Kidney epithelial cell (primary cell): ENCODE measurements at regions not wholly inside any gene's neighbourhood (a gene's known extent, or its start where the extent isn't known, plus 50 kb on each side); places are given as distances from the start of the nearest gene placed in this dataset.

Experiments
- DNase-seq: peaks from one replicate; pipeline ENCODE4 v3.0.0-alpha.2; 2010; ENCODE audit warnings: low read depth
- H3K27me3 ChIP-seq: 2 replicates; pipeline ENCODE4 v1.6.0; 2011; ENCODE audit warnings: low read length; ENCODE audit not compliant: control insufficient read depth, insufficient read depth
- H3K36me3 ChIP-seq: 2 replicates; pipeline ENCODE4 v1.5.1; 2011; ENCODE audit warnings: low read length; ENCODE audit not compliant: control insufficient read depth, insufficient read depth
- H3K4me3 ChIP-seq: 2 replicates; pipeline ENCODE4 v1.5.1; 2011; ENCODE audit warnings: low read depth, mild to moderate bottlenecking, control low read depth, low read length
- TF ChIP-seq, protein P1 (sequence below): IDR thresholded peaks from 2 replicates; pipeline ENCODE4 v1.5.1; 2011; ENCODE audit warnings: mild to moderate bottlenecking, moderate library complexity, low read length, control low read depth, inconsistent platforms; ENCODE audit not compliant: insufficient read depth, poor library complexity, severe bottlenecking

DNA sequence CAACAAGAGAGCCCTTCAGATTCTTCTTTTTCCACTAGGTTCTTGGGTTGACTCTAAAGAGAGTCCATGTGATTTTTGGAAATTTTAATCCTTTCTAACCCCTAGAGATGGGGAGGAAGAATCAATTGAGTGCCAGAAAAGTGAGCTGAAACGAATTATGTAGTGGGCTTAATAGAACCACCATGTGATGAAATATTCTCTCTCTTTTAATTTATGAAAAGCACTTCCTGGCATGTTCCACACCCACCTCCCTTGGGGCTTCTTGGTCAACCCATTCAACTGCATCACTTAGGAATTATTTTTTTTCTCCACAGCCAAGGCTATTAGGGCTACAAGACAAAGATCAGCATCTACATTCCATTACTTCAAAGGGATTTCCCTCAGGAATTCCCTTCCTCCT is 79.6 kb downstream of the ZC3H11B start:
- Histone ChIP-seq H3K36me3 (no peaks in the 10 kb centered on the region), H3K27me3 (no peaks in the 10 kb centered on the region), H3K4me3 (no peak overlapping the region)
- TF ChIP-seq, protein P1, sequence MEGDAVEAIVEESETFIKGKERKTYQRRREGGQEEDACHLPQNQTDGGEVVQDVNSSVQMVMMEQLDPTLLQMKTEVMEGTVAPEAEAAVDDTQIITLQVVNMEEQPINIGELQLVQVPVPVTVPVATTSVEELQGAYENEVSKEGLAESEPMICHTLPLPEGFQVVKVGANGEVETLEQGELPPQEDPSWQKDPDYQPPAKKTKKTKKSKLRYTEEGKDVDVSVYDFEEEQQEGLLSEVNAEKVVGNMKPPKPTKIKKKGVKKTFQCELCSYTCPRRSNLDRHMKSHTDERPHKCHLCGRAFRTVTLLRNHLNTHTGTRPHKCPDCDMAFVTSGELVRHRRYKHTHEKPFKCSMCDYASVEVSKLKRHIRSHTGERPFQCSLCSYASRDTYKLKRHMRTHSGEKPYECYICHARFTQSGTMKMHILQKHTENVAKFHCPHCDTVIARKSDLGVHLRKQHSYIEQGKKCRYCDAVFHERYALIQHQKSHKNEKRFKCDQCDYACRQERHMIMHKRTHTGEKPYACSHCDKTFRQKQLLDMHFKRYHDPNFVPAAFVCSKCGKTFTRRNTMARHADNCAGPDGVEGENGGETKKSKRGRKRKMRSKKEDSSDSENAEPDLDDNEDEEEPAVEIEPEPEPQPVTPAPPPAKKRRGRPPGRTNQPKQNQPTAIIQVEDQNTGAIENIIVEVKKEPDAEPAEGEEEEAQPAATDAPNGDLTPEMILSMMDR: no peak
- DNase-seq: no peak

DNA sequence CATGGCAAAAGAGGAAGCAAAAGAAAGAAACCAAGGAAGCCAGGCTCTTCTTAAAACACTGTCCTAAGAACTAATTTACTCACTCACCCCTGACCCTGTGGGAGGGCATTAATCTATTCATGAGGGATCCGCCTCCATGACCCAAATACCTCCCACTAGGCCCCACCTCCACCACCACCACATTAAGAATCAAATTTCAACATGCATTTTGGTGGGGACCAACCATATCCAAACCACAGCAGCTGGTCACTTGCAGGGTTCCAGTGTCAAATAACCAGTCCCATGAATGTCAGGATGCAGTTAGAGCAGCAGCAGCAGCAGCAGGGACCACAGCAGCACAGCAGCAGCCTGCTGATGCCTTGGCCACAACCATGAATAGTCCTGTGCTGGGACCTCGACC is 83.8 kb downstream of the ZC3H11B start:
- Histone ChIP-seq H3K36me3 (no peaks in the 10 kb centered on the region), H3K4me3 (no peak overlapping the region), H3K27me3 (no peaks in the 10 kb centered on the region)
- no peak for DNase-seq
- TF ChIP-seq, protein P1: no peak

DNA sequence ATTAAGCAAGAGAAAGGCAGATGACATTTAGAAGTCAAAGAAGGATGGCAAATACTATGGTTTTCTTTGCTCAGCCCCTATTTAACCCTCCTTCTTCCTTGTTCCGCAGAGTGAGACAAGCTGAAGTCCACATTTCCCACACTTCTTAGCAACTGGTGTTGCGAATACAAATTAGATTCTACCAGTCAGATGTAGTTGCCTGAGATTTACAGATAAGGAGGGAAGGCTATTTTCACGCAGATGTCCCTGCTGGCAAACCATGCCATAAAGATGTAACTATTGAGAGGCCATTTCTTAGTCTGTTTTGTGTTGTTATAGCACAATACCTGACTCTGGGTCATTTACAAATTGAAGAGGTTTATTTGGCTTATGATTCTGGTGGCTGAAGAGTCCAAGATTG is 84.3 kb downstream of the ZC3H11B start:
- Histone ChIP-seq H3K36me3 (no peaks in the 10 kb centered on the region), H3K4me3 (no peak overlapping the region), H3K27me3 (no peaks in the 10 kb centered on the region)
- TF ChIP-seq, protein P1: no peak
- DNase-seq: no peak

DNA sequence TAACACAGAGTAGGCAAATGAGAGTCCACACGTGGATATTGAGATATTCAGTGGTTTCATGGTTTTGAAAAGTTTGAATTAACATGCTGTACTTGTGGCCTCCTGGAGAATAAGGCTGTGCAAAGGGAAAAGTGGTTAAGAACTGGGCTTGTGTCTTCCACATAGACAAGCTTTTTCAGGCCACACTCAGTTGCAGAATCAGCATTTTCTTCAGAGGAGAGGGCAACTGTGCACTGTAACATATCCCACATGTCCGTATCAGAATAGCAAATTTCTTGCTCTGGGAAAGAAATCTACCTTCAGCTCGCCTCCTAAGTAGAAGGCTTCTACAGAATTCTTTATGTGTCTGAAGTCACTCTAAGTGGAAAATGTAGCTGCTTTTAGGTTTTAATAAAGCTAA is 84.9 kb downstream of the ZC3H11B start:
- Histone ChIP-seq H3K36me3 (no peaks in the 10 kb centered on the region), H3K4me3 (no peak overlapping the region), H3K27me3 (no peaks in the 10 kb centered on the region)
- TF ChIP-seq, protein P1: no peak
- DNase-seq: no peak

DNA sequence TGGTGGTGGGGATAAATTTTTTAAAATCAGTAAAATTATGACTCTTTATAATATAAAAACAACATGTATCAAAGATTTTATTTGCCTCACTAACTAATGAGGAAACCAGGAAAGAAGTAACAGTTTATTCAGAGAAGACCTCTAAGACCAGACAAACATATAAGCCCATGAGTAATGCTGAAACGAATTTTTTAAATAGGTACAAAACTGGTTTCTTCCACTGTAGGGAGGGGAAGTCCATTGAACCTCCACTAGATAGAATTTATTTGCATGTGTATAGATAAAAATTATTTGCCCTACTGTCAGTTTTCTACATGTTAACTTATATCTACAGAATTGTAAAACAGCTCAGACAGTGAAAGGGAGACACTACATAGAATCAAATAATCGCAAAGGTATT is 86.8 kb downstream of the ZC3H11B start:
- Histone ChIP-seq H3K36me3 (no peaks in the 10 kb centered on the region), H3K27me3 (no peaks in the 10 kb centered on the region), H3K4me3 (no peak overlapping the region)
- no peak for DNase-seq
- TF ChIP-seq, protein P1: no peak

DNA sequence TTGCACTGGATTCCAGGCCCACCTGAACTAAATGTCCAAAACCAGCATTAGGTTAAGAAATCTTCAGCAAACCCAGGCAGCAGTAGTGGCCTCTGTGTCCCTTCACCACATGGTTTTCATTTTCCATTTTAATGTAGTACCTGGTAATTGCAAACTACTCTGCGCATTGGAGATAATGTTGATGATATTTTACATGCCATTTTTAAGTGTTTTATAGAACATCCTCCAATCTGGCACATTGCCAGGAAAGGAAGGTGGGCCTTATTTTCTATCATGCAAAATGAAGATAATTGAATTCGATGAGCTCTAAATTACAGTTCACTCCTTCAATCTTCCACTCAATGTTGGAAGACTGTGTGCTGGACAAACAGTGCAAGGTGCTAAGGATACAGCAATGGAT is 89.5 kb downstream of the ZC3H11B start:
- DNase-seq: no peak
- Histone ChIP-seq H3K27me3 (no peaks in the 10 kb centered on the region), H3K36me3 (no peaks in the 10 kb centered on the region), H3K4me3 (no peak overlapping the region)
- TF ChIP-seq, protein P1: no peak
